GM19328 (cell line): ENCODE measurements at regions not wholly inside any gene's neighbourhood (a gene's known extent, or its start where the extent isn't known, plus 50 kb on each side); places are given as distances from the start of the nearest gene placed in this dataset.
"Not testable (repeated sequence)": the region's sequence is repeated elsewhere in the genome, so short reads cannot be mapped to it uniquely, and the experiment has no call there.

ENCODE experiments used
- ATAC-seq: cut with Tn5 transposase; IDR thresholded peaks from one replicate; pipeline ENCODE4 v1.9.1; 2021; ENCODE audit warnings: mild to moderate bottlenecking, moderate library complexity; ENCODE audit not compliant: unreplicated experiment

GRCh38 chr14:42563313-42563712, 956.6 kb downstream of the LRFN5 start:
- ATAC-seq = no peak

GRCh38 chr14:42556551-42556950, 949.9 kb downstream of the LRFN5 start:
- no peak for ATAC-seq

- ATAC-seq = no peak
Observed at GRCh38 chr14:42555365-42555764, 948.7 kb downstream of the LRFN5 start.

- no peak for ATAC-seq
Observed at GRCh38 chr14:42554091-42554490, 947.4 kb downstream of the LRFN5 start.

- no peak for ATAC-seq
Observed at GRCh38 chr14:42550310-42550709, 943.6 kb downstream of the LRFN5 start.

- ATAC-seq = no peak
Observed at GRCh38 chr14:42548349-42548748, 941.7 kb downstream of the LRFN5 start.

- ATAC-seq = no peak
Observed at GRCh38 chr14:42545636-42546035, 939.0 kb downstream of the LRFN5 start.

GRCh38 chr14:42541535-42542001, 934.9 kb downstream of the LRFN5 start:
- no peak for ATAC-seq

GRCh38 chr14:42535397-42535796, 928.7 kb downstream of the LRFN5 start:
- ATAC-seq = no peak

GRCh38 chr14:42533476-42533875, 926.8 kb downstream of the LRFN5 start:
- no peak for ATAC-seq

GRCh38 chr14:42532194-42532593, 925.5 kb downstream of the LRFN5 start:
- no peak for ATAC-seq

GRCh38 chr14:42527141-42527540, 920.5 kb downstream of the LRFN5 start:
- no peak for ATAC-seq

- peak; percentile 84 for ATAC-seq
Observed at GRCh38 chr14:42523666-42524065, 917.0 kb downstream of the LRFN5 start.

GRCh38 chr14:42517806-42518500, 911.3 kb downstream of the LRFN5 start:
- ATAC-seq = no peak

- ATAC-seq = no peak
Observed at GRCh38 chr14:42513837-42514236, 907.2 kb downstream of the LRFN5 start.

GRCh38 chr14:42510071-42510470, 903.4 kb downstream of the LRFN5 start:
- ATAC-seq = no peak

- no peak for ATAC-seq
Observed at GRCh38 chr14:42508209-42508946, 901.7 kb downstream of the LRFN5 start.

GRCh38 chr14:42504433-42504832, 897.8 kb downstream of the LRFN5 start:
- no peak for ATAC-seq

- no peak for ATAC-seq
Observed at GRCh38 chr14:42499137-42499536, 892.5 kb downstream of the LRFN5 start.

- no peak for ATAC-seq
Observed at GRCh38 chr14:42490536-42490935, 883.9 kb downstream of the LRFN5 start.

GRCh38 chr14:42488965-42489364, 882.3 kb downstream of the LRFN5 start:
- no peak for ATAC-seq

GRCh38 chr14:42482345-42482971, 875.8 kb downstream of the LRFN5 start:
- ATAC-seq = not testable (repeated sequence)
